Colonic mucosa (tissue), 4 donors: ENCODE measurements at regions not wholly inside any gene's neighbourhood (a gene's known extent, or its start where the extent isn't known, plus 50 kb on each side); places are given as distances from the start of the nearest gene placed in this dataset.
A peak's percentile ranks its signal among the peaks of the same experiment; 100 is the strongest.

Experiments
- DNase-seq: peaks from one replicate; pipeline ENCODE4 v3.0.0-alpha.2; 2020
- H3K27ac ChIP-seq: fragments of 200-600 bp; one replicate; pipeline ENCODE4 v1.8.0; 2021
- H3K27me3 ChIP-seq: fragments of 200-600 bp; one replicate; pipeline ENCODE4 v1.8.0; 2021
- H3K36me3 ChIP-seq: fragments of 200-600 bp; one replicate; pipeline ENCODE4 v1.8.0; 2021
- H3K4me1 ChIP-seq: fragments of 200-600 bp; one replicate; pipeline ENCODE4 v1.8.0; 2021; ENCODE audit warnings: mild to moderate bottlenecking
- H3K4me3 ChIP-seq: fragments of 200-600 bp; one replicate; pipeline ENCODE4 v1.8.0; 2021
- H3K9ac ChIP-seq, 2 donors: one replicate each; pipeline ENCODE4 v1.7.0; 2013; ENCODE audit warnings: control low read depth in 2 of 2, low read depth in 2 of 2, low read length in 2 of 2
- H3K9me3 ChIP-seq: fragments of 200-600 bp; one replicate; pipeline ENCODE4 v1.8.0; 2021
- CTCF ChIP-seq: fragments of 200-600 bp; IDR thresholded peaks from one replicate; pipeline ENCODE4 v1.8.0; 2022; ENCODE audit warnings: antibody characterized with exemption, mild to moderate bottlenecking
- intact Hi-C: fragments of 100-400 bp; cut with DNase I; formaldehyde crosslinking; loops from one replicate; pipeline ENCODE4 v1.14.1; 2022
- donor health status: healthy.
- donor health status: DM: no; HTN: no; CAD: no.
- donor health status: DM: no; HTN: no; CAD: no.

- no peak for DNase-seq
- no peaks in the 10 kb centered on the region for H3K27me3 ChIP-seq
- no peak overlapping the region for H3K4me3 ChIP-seq
- H3K36me3 ChIP-seq: no peaks in the 10 kb centered on the region
- no peaks in the 10 kb centered on the region for H3K9me3 ChIP-seq
- intact Hi-C loops: no loop called here
- H3K9ac ChIP-seq: no peak overlapping the region
- no peak for TF ChIP-seq CTCF
- no peak overlapping the region for H3K27ac ChIP-seq
- no peaks in the 10 kb centered on the region for H3K4me1 ChIP-seq
Observed at GRCh38 chr6:92820601-92821000, 598.8 kb downstream of the EPHA7 start.

DNA sequence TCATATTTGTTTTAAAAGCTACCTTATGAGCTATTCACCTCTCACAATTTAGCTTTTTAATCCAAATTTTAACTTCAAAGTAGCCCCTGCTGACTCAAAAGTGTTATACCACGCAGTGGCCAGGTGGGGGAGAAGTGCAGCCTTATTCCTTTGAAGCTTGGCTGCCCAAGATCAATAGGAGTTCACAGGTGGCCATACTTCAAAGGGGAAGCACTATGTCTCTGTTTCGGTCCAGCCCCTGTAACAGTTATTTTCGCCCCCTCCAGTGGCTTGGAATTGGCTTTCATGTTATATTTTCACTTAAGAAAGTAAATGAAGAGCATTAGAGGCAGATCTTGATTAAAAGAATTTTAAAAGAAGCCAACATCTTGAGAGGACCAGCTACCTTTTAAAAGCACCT, 608.4 kb downstream of the EPHA7 start:
- intact Hi-C loops: no loop called here
- Histone ChIP-seq H3K9ac (no peak overlapping the region), H3K4me3 (no peak overlapping the region), H3K4me1 (no peaks in the 10 kb centered on the region), H3K27me3 (no peaks in the 10 kb centered on the region), H3K27ac (no peak overlapping the region), H3K9me3 (no peaks in the 10 kb centered on the region), H3K36me3 (no peaks in the 10 kb centered on the region)
- TF ChIP-seq CTCF: peak; percentile 18
- no peak for DNase-seq

- H3K27ac ChIP-seq: no peak overlapping the region
- no peaks in the 10 kb centered on the region for H3K36me3 ChIP-seq
- H3K9ac ChIP-seq: no peak overlapping the region
Observed at GRCh38 chr6:92806254-92806653, 613.1 kb downstream of the EPHA7 start.

DNA sequence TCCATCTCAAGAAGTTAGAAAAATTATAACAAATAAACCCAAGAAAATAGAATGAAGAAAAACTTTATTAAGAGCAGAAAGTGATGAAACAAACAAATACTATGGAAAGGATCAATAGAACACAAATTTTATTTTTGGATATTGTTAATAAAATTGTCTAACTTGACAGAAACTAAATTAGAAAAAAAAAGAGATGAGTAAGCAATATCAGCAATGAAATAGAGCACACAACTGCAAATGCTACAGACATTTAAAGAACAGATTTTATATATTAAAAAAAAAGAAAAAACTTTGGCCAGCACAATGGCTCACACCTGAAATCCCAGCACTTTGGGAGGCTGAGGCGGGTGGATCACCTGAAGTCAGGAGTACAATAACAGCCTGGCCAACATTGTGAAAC, 628.0 kb downstream of the EPHA7 start:
- intact Hi-C loops: no loop called here
- H3K9me3 ChIP-seq: no peaks in the 10 kb centered on the region

More at GRCh38 chr6:92806254-92806653, 613.1 kb downstream of the EPHA7 start:
- no peaks in the 10 kb centered on the region for H3K9me3 ChIP-seq
- intact Hi-C loops: no loop called here
- TF ChIP-seq CTCF: no peak
- H3K4me1 ChIP-seq: no peaks in the 10 kb centered on the region
- no peaks in the 10 kb centered on the region for H3K27me3 ChIP-seq
- H3K4me3 ChIP-seq: no peak overlapping the region
- DNase-seq: no peak

DNA sequence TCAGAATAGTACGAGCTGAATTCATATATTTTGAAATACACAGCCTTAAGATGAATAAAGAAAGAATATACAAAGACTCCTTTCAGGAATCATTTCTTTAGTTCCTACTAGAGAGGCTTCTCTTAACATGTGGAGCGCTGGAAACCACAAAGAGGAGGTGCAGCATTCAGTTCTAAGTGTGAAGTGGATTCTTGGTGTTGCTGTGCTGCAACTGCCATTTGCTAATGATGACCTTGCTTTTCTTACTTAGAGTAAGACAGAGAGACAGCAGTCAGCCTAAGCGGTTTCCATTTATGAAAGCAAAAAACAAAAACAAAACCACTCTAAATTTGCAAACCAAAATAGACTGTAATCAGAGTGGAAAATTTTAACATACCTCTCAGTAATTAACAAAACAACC, 629.0 kb downstream of the EPHA7 start:
- H3K4me1 ChIP-seq: no peaks in the 10 kb centered on the region
- TF ChIP-seq CTCF: no peak
- no peaks in the 10 kb centered on the region for H3K9me3 ChIP-seq
- H3K36me3 ChIP-seq: no peaks in the 10 kb centered on the region
- H3K27me3 ChIP-seq: no peaks in the 10 kb centered on the region
- intact Hi-C loops: no loop called here
- no peak for DNase-seq
- H3K4me3 ChIP-seq: no peak overlapping the region
- H3K9ac ChIP-seq: no peak overlapping the region
- no peak overlapping the region for H3K27ac ChIP-seq

More for the DNA sequence above, 628.0 kb downstream of the EPHA7 start:
- H3K9ac ChIP-seq: no peak overlapping the region
- no peak overlapping the region for H3K27ac ChIP-seq
- H3K4me1 ChIP-seq: no peaks in the 10 kb centered on the region
- DNase-seq: no peak
- no peaks in the 10 kb centered on the region for H3K27me3 ChIP-seq
- TF ChIP-seq CTCF: no peak
- H3K4me3 ChIP-seq: no peak overlapping the region
- no peaks in the 10 kb centered on the region for H3K36me3 ChIP-seq

DNA sequence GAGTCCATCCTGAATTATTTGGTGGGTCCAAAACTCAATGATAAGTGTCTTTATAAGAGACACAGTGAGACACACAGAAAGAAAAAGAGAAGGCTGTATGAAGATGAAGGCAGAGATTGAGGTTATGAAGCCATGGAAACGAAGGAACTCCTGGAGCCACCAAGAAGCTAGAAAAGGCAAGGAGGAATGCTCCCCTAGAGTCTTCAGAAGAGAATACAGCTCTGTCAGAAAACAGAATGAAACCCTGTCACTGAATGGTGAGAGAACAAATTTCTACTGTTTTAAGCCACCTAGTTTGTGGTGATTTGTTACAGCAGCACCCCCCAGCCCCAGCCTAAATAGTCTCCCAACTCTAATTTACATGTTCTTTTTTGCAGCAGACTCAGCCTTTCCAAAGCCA, 635.1 kb downstream of the EPHA7 start:
- intact Hi-C loops: no loop called here
- no peak for DNase-seq
- TF ChIP-seq CTCF: no peak
- Histone ChIP-seq H3K9me3 (no peaks in the 10 kb centered on the region), H3K4me1 (no peaks in the 10 kb centered on the region), H3K9ac (no peak overlapping the region), H3K36me3 (no peaks in the 10 kb centered on the region), H3K27ac (no peak overlapping the region), H3K27me3 (no peaks in the 10 kb centered on the region), H3K4me3 (no peak overlapping the region)
